ENCODE measurements at regions not wholly inside any gene's neighbourhood (a gene's known extent, or its start where the extent isn't known, plus 50 kb on each side); places are given as distances from the start of the nearest gene placed in this dataset.

DNA sequence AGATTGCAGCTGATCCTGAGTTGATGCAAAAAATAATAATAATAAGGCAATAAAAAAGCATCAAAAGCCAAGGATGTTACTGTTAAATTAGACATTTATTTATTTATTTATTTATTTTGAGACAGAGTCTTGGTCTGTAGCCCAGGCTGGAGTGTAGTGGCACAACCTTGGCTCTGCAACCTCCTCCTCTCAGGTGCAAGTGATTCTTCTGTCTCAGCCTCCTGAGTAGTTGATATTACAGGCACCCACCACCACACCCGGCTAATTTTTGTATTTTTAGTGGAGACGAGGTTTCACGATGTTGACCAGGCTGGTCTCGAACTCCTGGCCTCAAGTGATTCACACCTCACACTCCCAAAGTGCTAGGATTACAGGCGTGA is 465.5 kb upstream of the NRP1 start:
- TF ChIP-seq CTCF (IDR thresholded peaks at IDR 0.05; ENCODE audit: low read depth, low read length, poor library complexity, severe bottlenecking) (no peak), EZH2phosphoT487 (IDR thresholded peaks at IDR 0.05; ENCODE audit: borderline replicate concordance, low read length) (no peak)
